ENCODE measurements at regions not wholly inside any gene's neighbourhood (a gene's known extent, or its start where the extent isn't known, plus 50 kb on each side); places are given as distances from the start of the nearest gene placed in this dataset.

DNA sequence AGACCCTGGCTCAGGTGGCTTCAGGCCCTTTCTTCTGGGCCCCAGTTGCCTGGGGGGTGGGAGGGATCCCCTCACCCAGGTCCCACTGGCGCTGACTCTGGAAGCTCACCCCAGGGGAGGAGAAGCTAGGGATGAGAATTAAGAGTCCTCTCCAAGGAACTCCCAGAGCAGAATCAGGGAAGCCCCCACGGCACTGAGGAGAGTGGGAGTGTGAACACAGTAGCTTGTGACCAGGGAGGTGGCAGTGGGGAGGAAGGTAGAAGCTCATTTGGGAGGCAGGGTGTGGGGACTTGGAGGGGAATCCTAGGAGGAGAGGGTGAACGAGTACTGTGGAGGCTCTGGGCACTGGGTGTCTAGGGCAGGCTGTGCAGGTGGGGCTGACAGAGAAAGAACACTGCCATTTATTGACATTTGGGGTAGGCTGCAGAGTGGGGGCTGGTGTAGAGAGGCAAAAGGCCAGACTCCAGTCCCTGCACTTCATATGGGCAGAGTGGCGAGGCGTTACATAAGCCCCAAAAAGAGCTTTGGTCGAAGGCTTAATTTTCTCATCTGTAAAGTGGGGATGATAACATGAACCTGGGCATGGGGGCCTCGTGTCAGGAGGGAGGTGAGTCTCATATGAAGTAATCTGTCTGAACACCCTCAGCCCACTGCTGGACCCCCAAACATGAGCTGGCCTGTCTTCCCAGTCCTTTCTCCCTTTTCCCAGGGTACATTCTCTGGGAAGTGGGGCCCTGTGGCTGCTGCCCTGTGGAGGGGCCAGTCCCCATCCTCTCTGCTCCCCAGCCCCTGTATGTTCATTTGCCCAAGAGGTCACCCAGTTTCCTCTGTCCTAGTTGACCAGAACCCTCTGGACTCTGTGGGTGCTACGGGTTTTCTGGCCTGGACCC lies 80.5 kb downstream of the VEGFA start:
- ATAC-seq (ENCODE audit: insufficient read depth, low FRiP score): no peak
- no peak for DNase-seq
- H3K27me3 ChIP-seq (ENCODE audit: control insufficient read depth in 3 of 3, insufficient read depth in 3 of 3, low read length in 2 of 3): no peaks in the 10 kb centered on the region
- H3K4me1 ChIP-seq (ENCODE audit: control insufficient read depth in 5 of 5, insufficient read depth in 5 of 5, low read length in 5 of 5): peaks cover 0 to 16% (median 4%) of the 10 kb centered on the region in 5 donors
- TF ChIP-seq, protein P1, sequence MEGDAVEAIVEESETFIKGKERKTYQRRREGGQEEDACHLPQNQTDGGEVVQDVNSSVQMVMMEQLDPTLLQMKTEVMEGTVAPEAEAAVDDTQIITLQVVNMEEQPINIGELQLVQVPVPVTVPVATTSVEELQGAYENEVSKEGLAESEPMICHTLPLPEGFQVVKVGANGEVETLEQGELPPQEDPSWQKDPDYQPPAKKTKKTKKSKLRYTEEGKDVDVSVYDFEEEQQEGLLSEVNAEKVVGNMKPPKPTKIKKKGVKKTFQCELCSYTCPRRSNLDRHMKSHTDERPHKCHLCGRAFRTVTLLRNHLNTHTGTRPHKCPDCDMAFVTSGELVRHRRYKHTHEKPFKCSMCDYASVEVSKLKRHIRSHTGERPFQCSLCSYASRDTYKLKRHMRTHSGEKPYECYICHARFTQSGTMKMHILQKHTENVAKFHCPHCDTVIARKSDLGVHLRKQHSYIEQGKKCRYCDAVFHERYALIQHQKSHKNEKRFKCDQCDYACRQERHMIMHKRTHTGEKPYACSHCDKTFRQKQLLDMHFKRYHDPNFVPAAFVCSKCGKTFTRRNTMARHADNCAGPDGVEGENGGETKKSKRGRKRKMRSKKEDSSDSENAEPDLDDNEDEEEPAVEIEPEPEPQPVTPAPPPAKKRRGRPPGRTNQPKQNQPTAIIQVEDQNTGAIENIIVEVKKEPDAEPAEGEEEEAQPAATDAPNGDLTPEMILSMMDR (IDR thresholded peaks at IDR 0.05; ENCODE audit: control extremely low read depth, extremely low read depth): no peak
- peak overlapping the region in 1 of 2 donors; percentile 9 for H3K9ac ChIP-seq (ENCODE audit: insufficient read depth in 1 of 2, low read length in 2 of 2)
- H3K36me3 ChIP-seq (ENCODE audit: control insufficient read depth in 4 of 4, insufficient read depth in 4 of 4, low read length in 4 of 4): no peaks in the 10 kb centered on the region
- H3K27ac ChIP-seq (ENCODE audit: low read depth in 1 of 2, low read length in 1 of 2): peak overlapping the region in 1 of 2 donors; percentile 17
- H3K4me3 ChIP-seq: no peak overlapping the region
- H3K9me3 ChIP-seq (ENCODE audit: control insufficient read depth in 4 of 4, insufficient read depth in 3 of 4, low read length in 3 of 4): no peaks in the 10 kb centered on the region
- 80 to 88% methylated on average over 8 of the region's 8 CpGs for WGBS, 2 donors

DNA sequence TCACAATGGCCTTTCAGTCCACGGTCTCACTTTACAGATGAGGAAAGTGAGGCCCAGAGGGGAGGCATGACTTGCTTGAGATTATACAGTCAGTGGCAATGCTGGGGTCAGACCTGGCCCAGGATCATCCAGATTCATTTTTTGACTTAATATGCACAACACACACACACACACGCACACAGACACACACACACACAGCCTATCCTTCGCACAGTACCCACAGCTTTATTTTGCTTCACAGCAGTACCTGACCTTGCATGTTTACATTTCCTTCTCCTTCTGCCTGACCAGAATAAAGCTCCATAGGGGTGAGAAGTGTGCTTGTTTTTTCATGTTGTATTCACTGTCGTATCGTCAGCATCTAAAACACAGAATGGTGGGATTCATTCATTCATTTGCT lies 79.8 kb downstream of the VEGFA start:
- no peaks in the 10 kb centered on the region for H3K36me3 ChIP-seq (ENCODE audit: control insufficient read depth in 4 of 4, insufficient read depth in 4 of 4, low read length in 4 of 4)
- no peaks in the 10 kb centered on the region for H3K27me3 ChIP-seq (ENCODE audit: control insufficient read depth in 3 of 3, insufficient read depth in 3 of 3, low read length in 2 of 3)
- peaks cover 0 to 16% (median 4%) of the 10 kb centered on the region in 5 donors for H3K4me1 ChIP-seq (ENCODE audit: control insufficient read depth in 5 of 5, insufficient read depth in 5 of 5, low read length in 5 of 5)
- WGBS, 2 donors: 86 to 88% methylated on average over 5 of the region's 5 CpGs
- H3K9me3 ChIP-seq (ENCODE audit: control insufficient read depth in 4 of 4, insufficient read depth in 3 of 4, low read length in 3 of 4): no peaks in the 10 kb centered on the region
- no peak overlapping the region for H3K27ac ChIP-seq (ENCODE audit: low read depth in 1 of 2, low read length in 1 of 2)
- ATAC-seq (ENCODE audit: insufficient read depth, low FRiP score) (no peak), DNase-seq (no peak)
- no peak overlapping the region for H3K4me3 ChIP-seq
- no peak overlapping the region for H3K9ac ChIP-seq (ENCODE audit: insufficient read depth in 1 of 2, low read length in 2 of 2)
- TF ChIP-seq, protein P1 (IDR thresholded peaks at IDR 0.05; ENCODE audit: control extremely low read depth, extremely low read depth): no peak

DNA sequence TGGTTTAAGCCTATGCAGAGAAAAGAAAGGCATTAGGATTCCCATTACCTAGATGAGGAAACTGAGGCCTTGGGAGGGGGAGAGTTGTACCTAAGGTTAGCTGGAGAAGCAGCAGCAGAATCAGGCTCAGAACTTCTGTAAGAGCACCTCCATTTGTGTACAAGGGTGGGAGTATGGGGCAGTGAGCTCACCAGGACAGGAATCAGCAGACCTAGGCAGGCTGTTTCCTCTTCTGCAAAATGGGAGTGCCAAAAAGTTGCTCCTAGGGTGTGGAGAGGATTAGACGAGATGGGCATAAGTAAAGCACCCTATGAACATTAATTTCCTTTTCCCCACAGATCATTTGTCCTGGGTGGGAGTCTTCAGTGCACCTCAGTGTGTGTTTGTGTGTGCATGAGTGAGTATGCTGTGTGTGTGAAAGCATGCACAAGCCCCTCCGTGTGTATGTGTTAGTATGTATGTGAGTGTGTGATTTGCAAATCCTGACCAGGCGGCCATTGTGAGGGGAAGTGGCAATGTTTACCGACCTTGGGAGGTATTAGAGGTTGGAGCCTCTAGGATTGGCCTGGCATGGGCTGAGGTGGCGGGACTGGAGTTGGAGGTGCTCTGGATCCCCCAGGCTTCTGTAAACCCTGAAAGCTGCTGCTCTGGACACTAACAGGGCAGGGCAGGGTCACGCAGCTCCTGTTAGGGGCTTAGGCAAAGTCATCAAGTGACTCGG lies 78.8 kb downstream of the VEGFA start:
- TF ChIP-seq, protein P1 (IDR thresholded peaks at IDR 0.05; ENCODE audit: control extremely low read depth, extremely low read depth): no peak
- Histone ChIP-seq H3K9me3 (ENCODE audit: control insufficient read depth in 4 of 4, insufficient read depth in 3 of 4, low read length in 3 of 4) (no peaks in the 10 kb centered on the region), H3K27me3 (ENCODE audit: control insufficient read depth in 3 of 3, insufficient read depth in 3 of 3, low read length in 2 of 3) (no peaks in the 10 kb centered on the region), H3K9ac (ENCODE audit: insufficient read depth in 1 of 2, low read length in 2 of 2) (no peak overlapping the region), H3K4me3 (no peak overlapping the region), H3K27ac (ENCODE audit: low read depth in 1 of 2, low read length in 1 of 2) (no peak overlapping the region), H3K4me1 (ENCODE audit: control insufficient read depth in 5 of 5, insufficient read depth in 5 of 5, low read length in 5 of 5) (peaks cover 0 to 11% (median 4%) of the 10 kb centered on the region in 5 donors), H3K36me3 (ENCODE audit: control insufficient read depth in 4 of 4, insufficient read depth in 4 of 4, low read length in 4 of 4) (no peaks in the 10 kb centered on the region)
- ATAC-seq (ENCODE audit: insufficient read depth, low FRiP score) (no peak), DNase-seq (no peak)
- WGBS, 2 donors: 75 to 83% methylated on average over 7 of the region's 7 CpGs

All from lung (tissue), 11 donors.